Activated T-cell treated with anti-CD3 and anti-CD28 coated beads for 24 hours (primary cell): ENCODE measurements at regions not wholly inside any gene's neighbourhood (a gene's known extent, or its start where the extent isn't known, plus 50 kb on each side); places are given as distances from the start of the nearest gene placed in this dataset.
"Not testable (repeated sequence)": the region's sequence is repeated elsewhere in the genome, so short reads cannot be mapped to it uniquely, and the experiment has no call there.

ENCODE experiments used
- DNase-seq: peaks from one replicate; pipeline ENCODE4 v3.0.0-alpha.2; 2020; ENCODE audit warnings: low read depth

DNA sequence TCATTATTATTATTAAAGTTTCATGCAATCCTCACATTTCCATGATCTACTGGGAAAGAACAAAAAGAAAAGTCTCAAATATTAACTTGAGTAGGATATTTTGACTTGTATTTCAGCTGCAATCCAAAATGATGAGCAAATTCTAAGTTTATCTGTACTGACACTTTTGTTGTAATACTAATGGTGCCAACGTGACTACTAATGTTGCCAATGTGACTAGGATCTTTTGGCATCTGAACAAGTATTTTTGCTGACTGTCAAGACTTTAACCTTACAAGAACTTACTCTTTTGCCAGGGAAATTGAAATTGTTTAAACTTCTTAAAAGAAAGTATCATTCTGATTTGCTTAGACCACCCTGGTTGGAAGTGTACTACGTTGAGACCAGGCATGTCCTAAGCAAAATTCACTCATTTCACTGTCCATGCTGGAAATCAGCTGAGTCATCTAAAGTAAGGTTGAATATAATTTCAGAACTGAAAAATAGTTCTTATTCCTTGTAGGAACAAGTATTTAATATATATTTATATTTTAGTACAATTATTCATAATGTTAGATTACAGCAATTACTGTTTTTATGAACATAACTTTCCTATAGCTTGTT lies 78.5 kb upstream of the LYZL1 start:
- no peak for DNase-seq

DNA sequence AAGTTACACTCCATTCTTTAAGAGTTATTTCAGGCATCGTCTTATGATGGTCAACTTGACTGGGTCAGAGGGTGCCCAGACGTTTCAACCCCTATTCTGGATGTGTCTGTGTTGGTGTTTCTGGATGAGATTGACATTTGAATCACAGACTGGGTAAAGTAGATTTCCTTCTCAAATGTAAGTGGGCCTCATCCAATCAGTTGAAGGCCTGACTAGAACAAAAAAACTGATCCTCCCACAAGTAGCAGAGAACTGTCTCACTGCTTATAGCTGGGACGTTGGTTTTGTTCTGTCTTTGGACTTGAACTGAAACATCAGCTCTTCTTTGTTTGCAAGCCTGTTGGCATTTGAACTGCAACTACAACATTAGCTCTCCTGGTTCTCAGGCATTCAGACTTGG lies 76.3 kb upstream of the LYZL1 start:
- no peak for DNase-seq

DNA sequence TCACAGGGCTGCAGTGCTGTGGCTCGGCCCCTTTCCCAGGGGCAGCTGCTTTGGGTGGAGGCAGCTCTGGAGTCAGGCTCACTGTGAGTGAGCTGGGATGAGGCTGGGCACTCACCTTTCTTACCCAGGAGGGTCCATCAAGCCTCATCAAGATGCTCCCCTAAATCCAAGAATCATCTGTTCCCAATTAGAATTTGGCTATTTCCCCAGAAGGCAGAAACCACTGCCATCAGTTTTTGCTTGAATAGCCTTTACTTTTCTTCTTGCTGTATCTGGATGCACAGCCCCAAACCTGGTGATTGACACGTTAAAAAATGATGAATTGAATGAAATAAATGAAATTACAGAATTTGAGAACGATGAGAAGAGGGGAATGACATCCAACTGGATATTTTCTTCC lies 74.3 kb upstream of the LYZL1 start:
- no peak for DNase-seq

DNA sequence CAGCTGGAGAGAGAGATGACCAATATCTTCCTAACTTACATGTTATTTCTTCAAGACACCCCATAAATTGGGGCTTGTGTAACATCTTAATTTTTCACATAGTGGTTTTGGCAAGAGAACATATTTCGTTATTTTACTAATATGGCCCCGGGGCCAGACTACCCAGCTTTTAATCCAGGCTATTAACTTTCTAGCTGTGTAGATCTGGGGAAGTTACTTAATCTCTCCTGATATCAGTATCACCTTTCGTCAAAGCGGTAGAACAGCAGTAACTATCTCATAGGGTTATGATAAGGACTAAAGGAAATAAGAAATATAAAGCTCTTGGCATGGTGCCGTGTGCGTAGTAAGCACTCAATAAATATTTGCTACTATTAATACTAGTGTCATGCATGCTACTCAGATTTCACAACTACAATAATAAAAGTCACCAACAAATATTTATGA lies 71.6 kb upstream of the LYZL1 start:
- no peak for DNase-seq

DNA sequence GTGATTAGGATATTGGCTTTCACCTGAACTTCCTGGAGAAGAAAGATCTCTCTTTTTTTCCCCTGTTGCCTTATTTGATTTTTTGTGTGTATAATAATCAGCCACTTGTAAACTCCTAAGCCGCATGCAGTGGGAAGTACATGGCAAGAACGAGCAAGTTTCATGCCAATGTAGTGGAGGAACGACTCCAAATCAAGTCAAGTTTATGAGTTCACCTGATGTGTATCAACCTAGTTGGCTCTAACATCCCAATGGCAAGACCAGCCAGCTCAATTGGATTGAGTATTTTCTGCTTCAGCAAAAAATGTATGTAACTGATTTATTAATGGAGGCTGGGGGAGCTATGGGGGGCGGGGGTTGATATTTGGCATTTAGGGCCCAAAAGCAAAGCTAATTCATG lies 65.5 kb upstream of the LYZL1 start:
- no peak for DNase-seq

DNA sequence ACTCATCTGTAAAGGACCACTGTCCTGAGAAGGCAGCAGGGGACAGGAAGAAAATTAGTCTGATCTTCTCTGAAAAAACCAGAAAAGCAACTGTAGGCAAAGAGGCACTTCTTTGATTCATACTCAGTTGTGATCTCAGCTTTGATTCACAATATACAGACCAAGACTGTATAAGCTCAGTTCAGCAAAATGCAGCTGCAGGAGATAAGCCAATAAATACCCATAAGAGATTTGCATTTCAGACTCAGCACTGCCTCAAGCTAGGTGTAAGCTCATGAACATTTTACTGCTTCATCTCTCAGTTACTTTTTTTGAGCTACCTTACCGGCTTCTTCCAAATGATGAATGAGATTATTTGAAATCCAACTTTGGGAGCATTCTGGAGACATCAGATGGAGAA lies 64.2 kb upstream of the LYZL1 start:
- no peak for DNase-seq

DNA sequence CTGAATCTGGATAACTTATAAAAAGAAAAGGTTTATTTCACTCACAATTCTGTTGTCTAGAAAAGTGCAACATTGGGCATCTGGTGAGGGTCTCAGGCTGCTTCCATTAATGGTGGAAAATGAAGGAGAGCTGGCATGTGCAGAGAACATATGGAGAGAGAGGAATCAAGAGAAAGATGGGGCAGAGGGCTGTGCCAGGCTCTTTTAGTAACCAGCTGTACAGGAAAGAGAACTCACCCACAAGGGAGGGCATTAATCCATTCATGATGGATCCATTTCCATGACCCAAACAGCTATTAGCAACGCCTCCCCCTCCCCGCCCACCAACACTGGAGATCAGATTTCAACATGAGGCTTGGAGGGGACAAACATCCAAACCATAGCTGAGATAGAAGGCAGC lies 61.7 kb upstream of the LYZL1 start:
- DNase-seq: no peak

DNA sequence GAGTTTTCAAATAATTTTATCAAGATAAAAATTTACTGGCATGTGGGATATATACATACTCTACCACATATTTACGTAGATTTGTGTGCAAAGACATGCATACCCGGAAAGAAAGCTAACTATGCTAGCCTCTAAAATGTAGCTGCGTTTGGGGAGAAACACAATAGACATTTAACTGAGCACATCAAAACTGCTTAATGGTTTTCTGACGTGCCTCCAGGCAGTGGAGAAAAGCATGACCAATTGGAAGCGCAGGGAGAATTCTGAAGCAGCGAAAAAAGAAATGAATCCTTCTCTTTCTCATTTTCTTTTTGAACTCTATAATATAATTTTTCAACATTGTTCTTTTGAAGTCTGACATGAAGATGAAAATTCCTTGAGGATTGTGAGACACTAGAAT lies 60.3 kb upstream of the LYZL1 start:
- no peak for DNase-seq

DNA sequence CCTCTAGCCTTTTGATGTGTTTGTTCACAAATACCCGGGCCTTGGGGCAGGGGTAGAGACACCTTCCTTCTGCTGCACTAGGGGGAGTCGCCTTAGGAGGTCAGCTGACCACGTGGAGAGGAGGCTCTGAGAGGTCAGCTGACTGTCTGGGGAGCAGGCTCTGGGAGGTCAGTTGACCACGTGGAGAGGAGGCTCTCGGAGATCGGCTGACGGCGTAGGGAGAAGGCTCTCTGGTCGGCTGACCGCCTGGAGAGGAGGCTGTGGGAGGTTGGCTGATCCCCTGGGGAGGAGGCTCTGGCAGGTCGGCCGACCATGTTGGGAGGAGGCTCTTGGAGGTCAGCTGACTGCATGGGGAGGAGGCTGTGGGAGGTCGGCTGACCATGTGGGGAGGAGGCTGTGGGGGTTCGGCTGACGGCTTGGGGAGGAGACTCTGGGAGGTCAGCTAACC lies 59.6 kb upstream of the LYZL1 start:
- DNase-seq: no peak

DNA sequence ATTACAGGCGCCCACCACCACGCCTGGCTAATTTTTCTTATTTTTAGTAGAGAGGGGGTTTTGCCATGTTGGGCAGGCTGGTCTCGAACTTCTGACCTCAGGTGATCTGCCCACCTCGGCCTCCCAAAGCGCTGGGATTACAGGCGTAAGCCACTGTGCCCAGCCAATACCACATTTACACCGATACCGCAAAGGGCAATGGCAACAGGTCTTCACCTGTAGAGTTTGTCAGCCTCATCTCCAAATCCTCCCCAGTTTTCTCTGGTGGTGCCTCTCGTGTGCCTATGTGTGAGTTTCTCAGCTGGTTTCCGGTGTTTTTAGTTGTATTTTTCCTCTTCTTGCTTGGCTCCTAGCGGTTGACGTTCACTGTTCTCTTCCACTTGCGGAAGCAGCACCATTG lies 52.0 kb upstream of the LYZL1 start:
- not testable (repeated sequence) for DNase-seq

DNA sequence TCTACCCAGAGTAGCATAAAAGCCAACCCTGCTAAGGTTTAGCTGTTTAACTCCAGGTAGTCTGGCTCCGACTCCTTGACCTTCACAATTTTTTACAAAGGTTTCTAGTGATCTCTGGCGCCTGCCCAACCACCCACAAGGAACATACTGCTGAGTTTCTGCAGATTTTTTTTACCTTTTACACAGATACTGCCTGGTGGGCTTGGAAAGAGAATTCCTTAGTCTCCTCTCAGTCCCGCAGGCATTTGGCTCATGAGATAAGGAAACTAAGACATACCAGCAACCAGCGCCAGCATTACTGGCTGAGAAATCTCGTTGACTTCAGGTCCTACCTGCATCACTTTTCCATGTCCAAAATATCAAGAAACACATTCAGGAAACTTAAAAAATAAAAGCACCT lies 51.1 kb upstream of the LYZL1 start:
- no peak for DNase-seq

DNA sequence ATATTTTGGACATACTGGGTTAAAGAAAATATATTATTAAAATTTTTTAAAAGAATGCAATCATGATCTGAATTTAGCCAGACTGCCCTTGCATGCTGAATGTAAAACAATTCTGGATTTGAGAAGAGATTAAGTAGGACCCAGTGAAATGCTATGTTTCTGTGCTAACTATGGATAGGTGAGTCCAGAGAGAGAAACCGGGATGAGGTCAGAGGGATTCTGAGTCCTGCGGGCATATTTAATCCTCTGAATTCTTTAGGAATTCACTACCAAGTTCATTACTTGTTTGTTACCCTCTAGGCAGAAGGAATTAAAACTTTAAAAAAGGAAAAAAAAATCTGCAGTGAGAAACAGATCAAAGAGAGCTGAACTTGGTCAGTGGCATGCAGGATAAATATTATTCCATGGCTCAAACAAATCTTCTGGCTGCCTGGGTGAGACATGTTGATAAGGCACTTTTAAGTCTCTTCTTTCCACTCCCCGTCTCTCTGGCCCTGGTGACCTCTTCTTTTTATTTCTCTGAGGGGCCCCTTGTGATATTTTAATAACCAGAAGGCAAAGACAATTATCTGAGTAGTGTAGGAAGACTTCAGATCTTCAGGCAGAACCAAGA lies 50.2 kb upstream of the LYZL1 start:
- DNase-seq: no peak
